WTC11 (cell line): ENCODE measurements at regions not wholly inside any gene's neighbourhood (a gene's known extent, or its start where the extent isn't known, plus 50 kb on each side); places are given as distances from the start of the nearest gene placed in this dataset.

ENCODE experiments used
- ATAC-seq: fragments of 200-7000 bp; cut with Tn5 transposase; 2 replicates; pipeline ENCODE4 v1.10.0; 2021; ENCODE audit warnings: mild to moderate bottlenecking, moderate library complexity
- CTCF ChIA-PET: fragments of 300-600 bp; sonication (Branson Sonifier 250); formaldehyde crosslinking; loops from one replicate; lab custom pipeline; 2021; ENCODE audit warnings: antibody characterized with exemption; lab: Charles Lee
- POLR2A ChIA-PET: fragments of 350-600 bp; sonication (Branson Sonifier 250); formaldehyde crosslinking; loops from one replicate; lab custom pipeline; 2021; ENCODE audit warnings: antibody characterized with exemption; lab: Charles Lee
- DNase-seq: peaks from one replicate; pipeline ENCODE4 v3.0.0; 2021; ENCODE audit warnings: low spot score
- H3K27ac Mint-ChIP-seq: 2 replicates; pipeline ENCODE4 v1.8.0; 2021; ENCODE audit warnings: mixed read lengths
- H3K27me3 Mint-ChIP-seq: 2 replicates; pipeline ENCODE4 v1.8.0; 2021; ENCODE audit warnings: low read depth, mild to moderate bottlenecking, moderate library complexity, mixed read lengths
- H3K36me3 Mint-ChIP-seq: 2 replicates; pipeline ENCODE4 v1.8.0; 2021; ENCODE audit warnings: mixed read lengths
- H3K4me1 Mint-ChIP-seq: 2 replicates; pipeline ENCODE4 v1.8.0; 2022; ENCODE audit warnings: mixed read lengths
- H3K4me3 Mint-ChIP-seq: 2 replicates; pipeline ENCODE4 v1.8.0; 2021; ENCODE audit warnings: mild to moderate bottlenecking, moderate library complexity, mixed read lengths
- H3K9me3 Mint-ChIP-seq: 2 replicates; pipeline ENCODE4 v1.8.0; 2021; ENCODE audit warnings: mixed read lengths
- ESRRA ChIP-seq: sonication (generic); formaldehyde crosslinking; IDR thresholded peaks from 2 replicates; pipeline ENCODE4 v1.8.1; 2022; ENCODE audit warnings: mild to moderate bottlenecking, missing genetic modification reagents, borderline replicate concordance
- NR1H2 ChIP-seq: sonication (generic); formaldehyde crosslinking; IDR thresholded peaks from 2 replicates; pipeline ENCODE4 v1.9.0; 2021; ENCODE audit warnings: mild to moderate bottlenecking, moderate library complexity, missing genetic modification reagents
- NR3C1 ChIP-seq: sonication (generic); formaldehyde crosslinking; conservative IDR thresholded peaks from 2 replicates; pipeline ENCODE4 v1.8.1; 2023; ENCODE audit warnings: low read depth, mild to moderate bottlenecking, missing genetic modification reagents
- ZNF219 ChIP-seq: sonication (generic); formaldehyde crosslinking; IDR thresholded peaks from 2 replicates; pipeline ENCODE4 v1.8.0; 2023; ENCODE audit warnings: missing genetic modification reagents, mild to moderate bottlenecking, borderline replicate concordance
- ZNF232 ChIP-seq: sonication (generic); formaldehyde crosslinking; IDR thresholded peaks from 2 replicates; pipeline ENCODE4 v1.8.0; 2022; ENCODE audit warnings: mild to moderate bottlenecking, missing genetic modification reagents
- TF ChIP-seq, protein P1 (sequence below): sonication (generic); formaldehyde crosslinking; IDR thresholded peaks from 2 replicates; pipeline ENCODE4 v1.8.0; 2022; ENCODE audit warnings: mild to moderate bottlenecking, missing genetic modification reagents
- TF ChIP-seq, protein P2 (sequence below): fragments of 250-450 bp; sonication (Bioruptor Pico); IDR thresholded peaks from 2 replicates; pipeline ENCODE4 v2.1.2; 2022; ENCODE audit warnings: mild to moderate bottlenecking, moderate library complexity
- TF ChIP-seq, protein P3 (sequence below): sonication (generic); formaldehyde crosslinking; IDR thresholded peaks from 2 replicates; pipeline ENCODE4 v1.8.1; 2023; ENCODE audit warnings: mild to moderate bottlenecking, missing genetic modification reagents
- TF ChIP-seq, protein P4 (sequence below): sonication (generic); formaldehyde crosslinking; IDR thresholded peaks from 2 replicates; pipeline ENCODE4 v1.8.1; 2022; ENCODE audit warnings: low read depth, missing genetic modification reagents, borderline replicate concordance
- TF ChIP-seq, protein P5 (sequence below): fragments of 250-450 bp; sonication (Bioruptor Pico); conservative IDR thresholded peaks from 2 replicates; pipeline ENCODE4 v1.9.0; 2021; ENCODE audit warnings: mild to moderate bottlenecking
- TF ChIP-seq, protein P6 (sequence below): sonication (generic); formaldehyde crosslinking; IDR thresholded peaks from 2 replicates; pipeline ENCODE4 v1.8.1; 2022; ENCODE audit warnings: mild to moderate bottlenecking, missing genetic modification reagents, moderate library complexity, borderline replicate concordance
- TF ChIP-seq, protein P7 (sequence below): fragments of 250-450 bp; sonication (Bioruptor Pico); IDR thresholded peaks from 2 replicates; pipeline ENCODE4 v1.9.0; 2021; ENCODE audit warnings: mild to moderate bottlenecking
- TF ChIP-seq, protein P8 (sequence below): sonication (generic); formaldehyde crosslinking; IDR thresholded peaks from 2 replicates; pipeline ENCODE4 v1.8.0; 2022; ENCODE audit warnings: mild to moderate bottlenecking, missing genetic modification reagents
- TF ChIP-seq, protein P9 (sequence below): sonication (generic); formaldehyde crosslinking; IDR thresholded peaks from 2 replicates; pipeline ENCODE4 v1.8.1; 2022; ENCODE audit warnings: missing genetic modification reagents, borderline replicate concordance
- TF ChIP-seq, protein P10 (sequence below): sonication (generic); formaldehyde crosslinking; IDR thresholded peaks from 2 replicates; pipeline ENCODE4 v1.8.1; 2023; ENCODE audit warnings: mild to moderate bottlenecking, missing genetic modification reagents, moderate library complexity
- TF ChIP-seq, protein P11 (sequence below): sonication (generic); formaldehyde crosslinking; IDR thresholded peaks from 2 replicates; pipeline ENCODE4 v1.8.1; 2023; ENCODE audit warnings: mild to moderate bottlenecking, missing genetic modification reagents, moderate library complexity
- TF ChIP-seq, protein P12 (sequence below): sonication (generic); formaldehyde crosslinking; IDR thresholded peaks from 2 replicates; pipeline ENCODE4 v1.8.0; 2022; ENCODE audit warnings: missing genetic modification reagents

DNA sequence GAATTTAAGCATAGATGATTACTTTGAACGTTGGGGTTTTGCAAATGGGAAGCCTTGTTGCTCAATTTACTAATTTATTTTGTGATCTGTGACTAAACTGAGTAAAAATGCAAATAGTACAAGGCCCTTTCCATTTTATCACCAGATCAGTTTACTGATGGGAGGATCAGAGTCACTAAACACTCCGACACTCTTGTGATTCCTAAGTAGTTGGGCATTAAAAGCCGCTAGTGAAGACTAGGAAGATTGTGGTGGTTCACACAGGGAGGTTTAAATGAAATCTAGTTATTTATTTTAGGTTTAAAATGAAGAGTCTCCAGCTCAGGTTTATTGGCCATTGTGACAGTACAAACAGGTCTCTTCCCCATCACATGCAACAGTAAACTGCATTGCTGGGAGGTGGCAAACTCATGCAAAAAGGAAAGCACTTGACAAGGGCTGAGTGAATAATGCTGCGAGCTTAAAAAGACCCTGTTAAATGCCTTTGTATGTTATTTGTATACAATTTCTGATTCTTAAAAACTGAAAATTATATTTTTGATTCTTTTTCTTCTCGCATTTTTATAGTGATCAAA is 394.8 kb upstream of the FANCL start (continued):
- TF ChIP-seq, protein P1, sequence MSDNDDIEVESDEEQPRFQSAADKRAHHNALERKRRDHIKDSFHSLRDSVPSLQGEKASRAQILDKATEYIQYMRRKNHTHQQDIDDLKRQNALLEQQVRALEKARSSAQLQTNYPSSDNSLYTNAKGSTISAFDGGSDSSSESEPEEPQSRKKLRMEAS (CRISPR knock-in tag): no peak
- TF ChIP-seq, protein P2, sequence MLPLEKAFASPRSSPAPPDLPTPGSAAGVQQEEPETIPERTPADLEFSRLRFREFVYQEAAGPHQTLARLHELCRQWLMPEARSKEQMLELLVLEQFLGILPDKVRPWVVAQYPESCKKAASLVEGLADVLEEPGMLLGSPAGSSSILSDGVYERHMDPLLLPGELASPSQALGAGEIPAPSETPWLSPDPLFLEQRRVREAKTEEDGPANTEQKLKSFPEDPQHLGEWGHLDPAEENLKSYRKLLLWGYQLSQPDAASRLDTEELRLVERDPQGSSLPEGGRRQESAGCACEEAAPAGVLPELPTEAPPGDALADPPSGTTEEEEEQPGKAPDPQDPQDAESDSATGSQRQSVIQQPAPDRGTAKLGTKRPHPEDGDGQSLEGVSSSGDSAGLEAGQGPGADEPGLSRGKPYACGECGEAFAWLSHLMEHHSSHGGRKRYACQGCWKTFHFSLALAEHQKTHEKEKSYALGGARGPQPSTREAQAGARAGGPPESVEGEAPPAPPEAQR: no peak
- TF ChIP-seq, protein P3, sequence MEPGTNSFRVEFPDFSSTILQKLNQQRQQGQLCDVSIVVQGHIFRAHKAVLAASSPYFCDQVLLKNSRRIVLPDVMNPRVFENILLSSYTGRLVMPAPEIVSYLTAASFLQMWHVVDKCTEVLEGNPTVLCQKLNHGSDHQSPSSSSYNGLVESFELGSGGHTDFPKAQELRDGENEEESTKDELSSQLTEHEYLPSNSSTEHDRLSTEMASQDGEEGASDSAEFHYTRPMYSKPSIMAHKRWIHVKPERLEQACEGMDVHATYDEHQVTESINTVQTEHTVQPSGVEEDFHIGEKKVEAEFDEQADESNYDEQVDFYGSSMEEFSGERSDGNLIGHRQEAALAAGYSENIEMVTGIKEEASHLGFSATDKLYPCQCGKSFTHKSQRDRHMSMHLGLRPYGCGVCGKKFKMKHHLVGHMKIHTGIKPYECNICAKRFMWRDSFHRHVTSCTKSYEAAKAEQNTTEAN (CRISPR knock-in tag): no peak
- no peak for TF ChIP-seq ESRRA
- TF ChIP-seq, protein P4, sequence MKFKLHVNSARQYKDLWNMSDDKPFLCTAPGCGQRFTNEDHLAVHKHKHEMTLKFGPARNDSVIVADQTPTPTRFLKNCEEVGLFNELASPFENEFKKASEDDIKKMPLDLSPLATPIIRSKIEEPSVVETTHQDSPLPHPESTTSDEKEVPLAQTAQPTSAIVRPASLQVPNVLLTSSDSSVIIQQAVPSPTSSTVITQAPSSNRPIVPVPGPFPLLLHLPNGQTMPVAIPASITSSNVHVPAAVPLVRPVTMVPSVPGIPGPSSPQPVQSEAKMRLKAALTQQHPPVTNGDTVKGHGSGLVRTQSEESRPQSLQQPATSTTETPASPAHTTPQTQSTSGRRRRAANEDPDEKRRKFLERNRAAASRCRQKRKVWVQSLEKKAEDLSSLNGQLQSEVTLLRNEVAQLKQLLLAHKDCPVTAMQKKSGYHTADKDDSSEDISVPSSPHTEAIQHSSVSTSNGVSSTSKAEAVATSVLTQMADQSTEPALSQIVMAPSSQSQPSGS (CRISPR knock-in tag): no peak

DNA sequence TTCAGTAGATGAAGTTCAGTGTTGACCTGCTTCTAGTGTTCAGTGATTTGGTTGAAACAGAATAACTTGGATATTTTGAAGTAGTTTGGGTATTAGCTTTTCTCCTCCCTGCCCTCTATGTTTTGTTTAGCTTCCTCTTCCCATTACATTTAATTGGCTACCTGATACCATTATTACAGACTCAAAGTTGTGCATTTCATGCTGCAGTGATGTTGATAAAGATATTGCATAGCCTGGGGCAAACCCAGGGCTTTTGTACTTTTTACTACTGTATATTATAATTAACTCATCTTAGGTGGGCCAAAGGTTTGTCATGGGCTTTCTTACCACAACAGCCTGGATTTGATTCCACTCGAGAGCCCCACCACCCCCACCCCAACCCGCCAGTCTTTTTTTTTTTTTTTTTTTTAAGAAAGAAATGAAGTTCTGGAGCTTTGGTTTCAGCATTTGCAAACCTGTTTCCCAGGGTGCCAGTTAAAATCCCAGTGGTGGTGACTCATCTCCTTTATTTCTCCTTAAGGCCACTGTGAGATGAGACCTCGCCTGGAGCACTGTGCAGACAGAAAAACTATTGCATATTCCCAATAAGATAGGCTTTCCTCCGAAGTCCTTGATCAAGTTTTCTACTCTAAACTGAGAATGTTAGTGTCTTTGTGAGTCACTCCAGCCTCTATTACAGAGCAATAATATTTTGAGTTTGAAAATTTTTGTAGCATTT is 393.7 kb upstream of the FANCL start:
- Mint-ChIP-seq H3K36me3 (no peaks in the 10 kb centered on the region), H3K9me3 (no peaks in the 10 kb centered on the region)
- POLR2A ChIA-PET: no interaction called here
- TF ChIP-seq ZNF232 (CRISPR knock-in tag): no peak
- TF ChIP-seq, protein P5, sequence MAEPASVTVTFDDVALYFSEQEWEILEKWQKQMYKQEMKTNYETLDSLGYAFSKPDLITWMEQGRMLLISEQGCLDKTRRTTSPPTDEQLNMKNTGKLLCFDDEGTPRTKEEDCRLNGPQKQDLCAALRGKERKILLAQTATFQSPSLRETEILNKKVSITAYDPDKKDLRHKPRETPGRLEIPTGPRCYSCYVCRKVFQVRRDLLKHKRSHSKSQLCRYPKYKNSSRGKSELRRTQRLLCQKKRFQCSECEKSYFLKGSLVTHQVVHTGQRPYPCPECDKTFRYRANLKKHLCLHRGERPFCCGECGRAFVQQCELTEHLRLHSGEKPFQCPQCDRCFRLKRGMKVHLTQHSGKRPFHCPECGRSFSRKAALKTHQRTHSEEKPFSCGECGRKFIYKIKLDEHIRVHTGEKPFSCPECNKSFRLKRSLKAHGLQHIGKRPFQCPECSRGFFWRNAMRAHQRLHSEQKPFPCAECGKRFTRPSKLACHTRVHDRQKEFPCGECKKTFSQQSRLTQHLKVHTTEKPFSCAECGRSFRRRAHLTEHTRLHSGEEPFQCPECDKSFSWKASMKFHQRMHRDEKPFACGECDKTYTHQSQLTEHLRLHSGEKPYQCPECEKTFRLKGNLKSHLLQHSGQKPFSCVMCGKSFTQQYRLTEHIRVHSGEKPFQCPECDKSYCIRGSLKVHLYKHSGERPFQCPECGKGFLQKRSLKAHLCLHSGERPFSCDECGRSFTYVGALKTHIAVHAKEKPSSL (CRISPR knock-in tag): no peak
- TF ChIP-seq, protein P6, sequence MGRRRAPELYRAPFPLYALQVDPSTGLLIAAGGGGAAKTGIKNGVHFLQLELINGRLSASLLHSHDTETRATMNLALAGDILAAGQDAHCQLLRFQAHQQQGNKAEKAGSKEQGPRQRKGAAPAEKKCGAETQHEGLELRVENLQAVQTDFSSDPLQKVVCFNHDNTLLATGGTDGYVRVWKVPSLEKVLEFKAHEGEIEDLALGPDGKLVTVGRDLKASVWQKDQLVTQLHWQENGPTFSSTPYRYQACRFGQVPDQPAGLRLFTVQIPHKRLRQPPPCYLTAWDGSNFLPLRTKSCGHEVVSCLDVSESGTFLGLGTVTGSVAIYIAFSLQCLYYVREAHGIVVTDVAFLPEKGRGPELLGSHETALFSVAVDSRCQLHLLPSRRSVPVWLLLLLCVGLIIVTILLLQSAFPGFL (CRISPR knock-in tag): no peak
- TF ChIP-seq, protein P7, sequence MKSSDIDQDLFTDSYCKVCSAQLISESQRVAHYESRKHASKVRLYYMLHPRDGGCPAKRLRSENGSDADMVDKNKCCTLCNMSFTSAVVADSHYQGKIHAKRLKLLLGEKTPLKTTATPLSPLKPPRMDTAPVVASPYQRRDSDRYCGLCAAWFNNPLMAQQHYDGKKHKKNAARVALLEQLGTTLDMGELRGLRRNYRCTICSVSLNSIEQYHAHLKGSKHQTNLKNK (CRISPR knock-in tag): no peak
- TF ChIP-seq, protein P8, sequence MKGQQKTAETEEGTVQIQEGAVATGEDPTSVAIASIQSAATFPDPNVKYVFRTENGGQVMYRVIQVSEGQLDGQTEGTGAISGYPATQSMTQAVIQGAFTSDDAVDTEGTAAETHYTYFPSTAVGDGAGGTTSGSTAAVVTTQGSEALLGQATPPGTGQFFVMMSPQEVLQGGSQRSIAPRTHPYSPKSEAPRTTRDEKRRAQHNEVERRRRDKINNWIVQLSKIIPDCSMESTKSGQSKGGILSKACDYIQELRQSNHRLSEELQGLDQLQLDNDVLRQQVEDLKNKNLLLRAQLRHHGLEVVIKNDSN (CRISPR knock-in tag): no peak
- no peak for TF ChIP-seq NR3C1
- no peak for TF ChIP-seq ZNF219 (CRISPR knock-in tag)
- TF ChIP-seq, protein P9, sequence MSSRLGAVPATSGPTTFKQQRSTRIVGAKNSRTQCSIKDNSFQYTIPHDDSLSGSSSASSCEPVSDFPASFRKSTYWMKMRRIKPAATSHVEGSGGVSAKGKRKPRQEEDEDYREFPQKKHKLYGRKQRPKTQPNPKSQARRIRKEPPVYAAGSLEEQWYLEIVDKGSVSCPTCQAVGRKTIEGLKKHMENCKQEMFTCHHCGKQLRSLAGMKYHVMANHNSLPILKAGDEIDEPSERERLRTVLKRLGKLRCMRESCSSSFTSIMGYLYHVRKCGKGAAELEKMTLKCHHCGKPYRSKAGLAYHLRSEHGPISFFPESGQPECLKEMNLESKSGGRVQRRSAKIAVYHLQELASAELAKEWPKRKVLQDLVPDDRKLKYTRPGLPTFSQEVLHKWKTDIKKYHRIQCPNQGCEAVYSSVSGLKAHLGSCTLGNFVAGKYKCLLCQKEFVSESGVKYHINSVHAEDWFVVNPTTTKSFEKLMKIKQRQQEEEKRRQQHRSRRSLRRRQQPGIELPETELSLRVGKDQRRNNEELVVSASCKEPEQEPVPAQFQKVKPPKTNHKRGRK (CRISPR knock-in tag): no peak
- no peak for TF ChIP-seq NR1H2 (CRISPR knock-in tag)
- TF ChIP-seq, protein P10, sequence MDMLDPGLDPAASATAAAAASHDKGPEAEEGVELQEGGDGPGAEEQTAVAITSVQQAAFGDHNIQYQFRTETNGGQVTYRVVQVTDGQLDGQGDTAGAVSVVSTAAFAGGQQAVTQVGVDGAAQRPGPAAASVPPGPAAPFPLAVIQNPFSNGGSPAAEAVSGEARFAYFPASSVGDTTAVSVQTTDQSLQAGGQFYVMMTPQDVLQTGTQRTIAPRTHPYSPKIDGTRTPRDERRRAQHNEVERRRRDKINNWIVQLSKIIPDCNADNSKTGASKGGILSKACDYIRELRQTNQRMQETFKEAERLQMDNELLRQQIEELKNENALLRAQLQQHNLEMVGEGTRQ (CRISPR knock-in tag): no peak
- TF ChIP-seq, protein P11, sequence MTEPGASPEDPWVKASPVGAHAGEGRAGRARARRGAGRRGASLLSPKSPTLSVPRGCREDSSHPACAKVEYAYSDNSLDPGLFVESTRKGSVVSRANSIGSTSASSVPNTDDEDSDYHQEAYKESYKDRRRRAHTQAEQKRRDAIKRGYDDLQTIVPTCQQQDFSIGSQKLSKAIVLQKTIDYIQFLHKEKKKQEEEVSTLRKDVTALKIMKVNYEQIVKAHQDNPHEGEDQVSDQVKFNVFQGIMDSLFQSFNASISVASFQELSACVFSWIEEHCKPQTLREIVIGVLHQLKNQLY (CRISPR knock-in tag): no peak
- TF ChIP-seq, protein P12, sequence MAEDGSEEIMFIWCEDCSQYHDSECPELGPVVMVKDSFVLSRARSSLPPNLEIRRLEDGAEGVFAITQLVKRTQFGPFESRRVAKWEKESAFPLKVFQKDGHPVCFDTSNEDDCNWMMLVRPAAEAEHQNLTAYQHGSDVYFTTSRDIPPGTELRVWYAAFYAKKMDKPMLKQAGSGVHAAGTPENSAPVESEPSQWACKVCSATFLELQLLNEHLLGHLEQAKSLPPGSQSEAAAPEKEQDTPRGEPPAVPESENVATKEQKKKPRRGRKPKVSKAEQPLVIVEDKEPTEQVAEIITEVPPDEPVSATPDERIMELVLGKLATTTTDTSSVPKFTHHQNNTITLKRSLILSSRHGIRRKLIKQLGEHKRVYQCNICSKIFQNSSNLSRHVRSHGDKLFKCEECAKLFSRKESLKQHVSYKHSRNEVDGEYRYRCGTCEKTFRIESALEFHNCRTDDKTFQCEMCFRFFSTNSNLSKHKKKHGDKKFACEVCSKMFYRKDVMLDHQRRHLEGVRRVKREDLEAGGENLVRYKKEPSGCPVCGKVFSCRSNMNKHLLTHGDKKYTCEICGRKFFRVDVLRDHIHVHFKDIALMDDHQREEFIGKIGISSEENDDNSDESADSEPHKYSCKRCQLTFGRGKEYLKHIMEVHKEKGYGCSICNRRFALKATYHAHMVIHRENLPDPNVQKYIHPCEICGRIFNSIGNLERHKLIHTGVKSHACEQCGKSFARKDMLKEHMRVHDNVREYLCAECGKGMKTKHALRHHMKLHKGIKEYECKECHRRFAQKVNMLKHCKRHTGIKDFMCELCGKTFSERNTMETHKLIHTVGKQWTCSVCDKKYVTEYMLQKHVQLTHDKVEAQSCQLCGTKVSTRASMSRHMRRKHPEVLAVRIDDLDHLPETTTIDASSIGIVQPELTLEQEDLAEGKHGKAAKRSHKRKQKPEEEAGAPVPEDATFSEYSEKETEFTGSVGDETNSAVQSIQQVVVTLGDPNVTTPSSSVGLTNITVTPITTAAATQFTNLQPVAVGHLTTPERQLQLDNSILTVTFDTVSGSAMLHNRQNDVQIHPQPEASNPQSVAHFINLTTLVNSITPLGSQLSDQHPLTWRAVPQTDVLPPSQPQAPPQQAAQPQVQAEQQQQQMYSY (CRISPR knock-in tag): no peak
- TF ChIP-seq, all 79 proteins: peak for 0
- peak; percentile 74 for ATAC-seq
- no peak for DNase-seq
- no peak overlapping the region for H3K4me3 Mint-ChIP-seq
- peaks cover 42% of the 10 kb centered on the region for H3K4me1 Mint-ChIP-seq
- CTCF ChIA-PET: interaction anchor here (0.6 to 1.0 kb wide), 3 partner anchors 40 to 187 kb away, joined by 3 to 6 read pairs (median 4); no protein-coding TSS in a partner anchor
- H3K27me3 Mint-ChIP-seq: no peaks in the 10 kb centered on the region
- peak overlapping the region; percentile 55; the same call in 1 of the 2 replicates for H3K27ac Mint-ChIP-seq
